ENCODE measurements at regions not wholly inside any gene's neighbourhood (a gene's known extent, or its start where the extent isn't known, plus 50 kb on each side); places are given as distances from the start of the nearest gene placed in this dataset.

DNA sequence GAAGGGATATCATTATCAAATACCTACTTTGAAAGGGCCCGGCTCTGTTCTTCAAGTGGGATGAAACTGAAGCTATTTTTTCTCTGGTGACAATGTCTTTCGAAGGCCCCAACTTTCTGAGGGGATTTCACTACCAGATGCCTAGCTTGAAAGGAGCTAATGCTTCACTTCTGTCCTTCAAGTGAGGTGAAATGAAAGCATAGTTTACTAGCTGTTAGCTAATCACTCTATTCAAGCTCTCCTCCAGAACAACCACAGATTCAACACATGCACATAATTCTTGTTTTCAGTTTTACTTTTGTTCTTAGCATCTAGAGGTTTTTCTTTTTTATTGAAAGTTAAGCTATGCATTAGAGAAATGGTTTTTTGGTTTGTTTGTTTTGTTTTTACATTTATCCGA is 571.4 kb downstream of the NOVA1 start:
- no peak for ATAC-seq
- TF ChIP-seq PATZ1 (CRISPR knock-in tag; IDR thresholded peaks at IDR 0.05; ENCODE audit: borderline replicate concordance) (no peak), POU6F1 (CRISPR knock-in tag; IDR thresholded peaks at IDR 0.05; ENCODE audit: borderline replicate concordance, low read depth) (no peak), ARNTL (CRISPR knock-in tag; IDR thresholded peaks at IDR 0.05; ENCODE audit: borderline replicate concordance, low read depth) (no peak), ZNF8 (CRISPR knock-in tag; IDR thresholded peaks at IDR 0.05) (no peak), TCF4 (CRISPR knock-in tag; IDR thresholded peaks at IDR 0.05; ENCODE audit: borderline replicate concordance) (no peak), ZFP3 (CRISPR knock-in tag; IDR thresholded peaks at IDR 0.05) (no peak), ESRRG (CRISPR knock-in tag; IDR thresholded peaks at IDR 0.05) (no peak), TOX (CRISPR knock-in tag; IDR thresholded peaks at IDR 0.05; ENCODE audit: borderline replicate concordance) (no peak), SNAI2 (CRISPR knock-in tag; IDR thresholded peaks at IDR 0.05) (no peak), ZFP30 (CRISPR knock-in tag; IDR thresholded peaks at IDR 0.05) (no peak), TSHZ2 (CRISPR knock-in tag; IDR thresholded peaks at IDR 0.05) (no peak), BACH2 (CRISPR knock-in tag; IDR thresholded peaks at IDR 0.05; ENCODE audit: borderline replicate concordance) (no peak), PPARA (CRISPR knock-in tag; IDR thresholded peaks at IDR 0.05; ENCODE audit: borderline replicate concordance) (no peak), ZC3H10 (CRISPR knock-in tag; IDR thresholded peaks at IDR 0.05) (no peak), CSRNP3 (CRISPR knock-in tag; IDR thresholded peaks at IDR 0.05) (no peak), GLIS3 (CRISPR knock-in tag; IDR thresholded peaks at IDR 0.05) (no peak), OSR1 (CRISPR knock-in tag; IDR thresholded peaks at IDR 0.05) (no peak)
- TF ChIP-seq, protein P1, sequence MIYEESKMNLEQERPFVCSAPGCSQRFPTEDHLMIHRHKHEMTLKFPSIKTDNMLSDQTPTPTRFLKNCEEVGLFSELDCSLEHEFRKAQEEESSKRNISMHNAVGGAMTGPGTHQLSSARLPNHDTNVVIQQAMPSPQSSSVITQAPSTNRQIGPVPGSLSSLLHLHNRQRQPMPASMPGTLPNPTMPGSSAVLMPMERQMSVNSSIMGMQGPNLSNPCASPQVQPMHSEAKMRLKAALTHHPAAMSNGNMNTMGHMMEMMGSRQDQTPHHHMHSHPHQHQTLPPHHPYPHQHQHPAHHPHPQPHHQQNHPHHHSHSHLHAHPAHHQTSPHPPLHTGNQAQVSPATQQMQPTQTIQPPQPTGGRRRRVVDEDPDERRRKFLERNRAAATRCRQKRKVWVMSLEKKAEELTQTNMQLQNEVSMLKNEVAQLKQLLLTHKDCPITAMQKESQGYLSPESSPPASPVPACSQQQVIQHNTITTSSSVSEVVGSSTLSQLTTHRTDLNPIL (CRISPR knock-in tag; IDR thresholded peaks at IDR 0.05; ENCODE audit: low read depth), result no peak

DNA sequence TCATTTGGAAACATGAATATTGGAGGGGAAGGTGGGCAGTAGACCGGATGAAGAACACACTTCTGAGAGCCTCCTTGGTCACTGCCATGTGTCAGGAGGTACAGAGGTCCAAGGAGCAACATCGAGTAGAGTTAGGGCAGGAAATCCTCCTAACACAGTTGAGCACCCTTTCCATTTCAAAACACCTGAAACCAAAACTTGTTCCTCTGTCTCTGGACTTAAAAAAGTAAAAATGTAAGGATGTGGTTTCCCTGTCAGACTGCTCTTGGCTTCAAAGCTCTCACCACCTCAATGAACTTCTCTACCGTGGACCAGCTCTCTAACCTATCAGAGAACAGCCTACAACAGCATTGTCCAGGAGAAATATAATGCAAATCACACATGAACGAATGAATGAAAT is 573.9 kb downstream of the NOVA1 start:
- no peak for TF ChIP-seq ARNTL (CRISPR knock-in tag; IDR thresholded peaks at IDR 0.05; ENCODE audit: borderline replicate concordance, low read depth)
- TF ChIP-seq SNAI2 (CRISPR knock-in tag; IDR thresholded peaks at IDR 0.05), result no peak
- no peak for TF ChIP-seq GLIS3 (CRISPR knock-in tag; IDR thresholded peaks at IDR 0.05)
- no peak for TF ChIP-seq TOX (CRISPR knock-in tag; IDR thresholded peaks at IDR 0.05; ENCODE audit: borderline replicate concordance)
- TF ChIP-seq ISL1 (CRISPR knock-in tag; IDR thresholded peaks at IDR 0.05), result no peak
- ATAC-seq, result no peak

DNA sequence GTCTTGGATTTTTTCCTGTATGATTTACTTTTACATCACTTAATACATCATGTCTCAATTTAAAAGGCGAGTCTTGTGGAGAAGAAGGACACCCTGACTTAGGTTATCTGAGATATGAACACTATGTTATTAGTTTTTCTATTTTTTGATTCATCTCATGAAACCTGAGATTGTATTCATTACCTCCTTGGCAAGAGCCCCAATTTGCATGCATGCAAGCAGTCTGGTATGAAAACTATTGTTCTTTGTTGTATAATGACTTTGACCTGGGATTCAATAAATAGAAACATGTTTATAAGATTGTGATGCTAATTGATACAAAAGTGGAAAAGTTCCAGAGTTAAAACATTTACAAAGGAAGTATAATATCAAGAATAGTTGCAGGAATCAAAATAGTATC is 576.1 kb downstream of the NOVA1 start:
- TF ChIP-seq, protein P1 (CRISPR knock-in tag; IDR thresholded peaks at IDR 0.05; ENCODE audit: low read depth), result no peak
- no peak for TF ChIP-seq ZNF565 (CRISPR knock-in tag; conservative IDR thresholded peaks at IDR 0.05; ENCODE audit: low read depth)
- no peak for TF ChIP-seq ISL1 (CRISPR knock-in tag; IDR thresholded peaks at IDR 0.05)
- TF ChIP-seq PPARA (CRISPR knock-in tag; IDR thresholded peaks at IDR 0.05; ENCODE audit: borderline replicate concordance), result no peak
- TF ChIP-seq RARB (CRISPR knock-in tag; IDR thresholded peaks at IDR 0.05), result no peak
- no peak for TF ChIP-seq OSR1 (CRISPR knock-in tag; IDR thresholded peaks at IDR 0.05)
- no peak for TF ChIP-seq PATZ1 (CRISPR knock-in tag; IDR thresholded peaks at IDR 0.05; ENCODE audit: borderline replicate concordance)
- TF ChIP-seq ZNF70 (CRISPR knock-in tag; IDR thresholded peaks at IDR 0.05), result no peak
- no peak for TF ChIP-seq CSDC2 (CRISPR knock-in tag; IDR thresholded peaks at IDR 0.05)
- no peak for TF ChIP-seq ESRRG (CRISPR knock-in tag; IDR thresholded peaks at IDR 0.05)
- ATAC-seq, result no peak
